ENCODE measurements at regions not wholly inside any gene's neighbourhood (a gene's known extent, or its start where the extent isn't known, plus 50 kb on each side); places are given as distances from the start of the nearest gene placed in this dataset.

- no peaks in the 10 kb centered on the region for H3K36me3 ChIP-seq (ENCODE audit: low read depth)
- H3K4me1 ChIP-seq (ENCODE audit: insufficient read depth, poor library complexity, severe bottlenecking), result no peaks in the 10 kb centered on the region
- no peak overlapping the region for H3K4me3 ChIP-seq (ENCODE audit: severe bottlenecking)
- peaks cover 6% of the 10 kb centered on the region for H3K27me3 ChIP-seq (ENCODE audit: insufficient read depth, poor library complexity, severe bottlenecking)
- no peak for TF ChIP-seq CTCF (IDR thresholded peaks at IDR 0.05; ENCODE audit: poor library complexity, severe bottlenecking)
- H3K9me3 ChIP-seq (ENCODE audit: severe bottlenecking), result no peaks in the 10 kb centered on the region
- no peak for DNase-seq (ENCODE audit: low spot score)
- no peak for ATAC-seq (ENCODE audit: low read depth)
- H3K27ac ChIP-seq (ENCODE audit: poor library complexity, severe bottlenecking), result no peak overlapping the region
Observed at GRCh38 chr6:41455410-41455809, 90.8 kb upstream of the FOXP4 start.

DNA sequence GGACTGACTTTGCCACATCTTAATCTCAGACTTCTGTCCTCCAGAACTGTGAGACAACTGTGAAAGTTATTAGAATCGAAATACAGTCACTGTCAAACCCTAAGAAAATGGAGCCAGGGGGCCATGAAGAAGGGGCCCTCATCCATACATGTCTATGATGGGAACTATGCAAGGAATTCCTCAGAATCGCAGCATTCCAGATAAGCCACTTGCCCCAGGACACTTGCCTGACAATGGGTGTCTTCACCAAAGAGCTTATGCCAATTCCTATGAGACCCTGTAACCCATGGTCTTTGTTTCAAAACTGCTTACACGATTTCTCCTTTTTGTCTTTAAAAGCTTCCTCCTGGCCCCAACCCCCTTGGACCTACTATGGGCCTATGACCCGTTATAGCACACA is 90.4 kb upstream of the FOXP4 start:
- ATAC-seq (ENCODE audit: low read depth), result no peak
- H3K9me3 ChIP-seq (ENCODE audit: severe bottlenecking), result no peaks in the 10 kb centered on the region
- no peak for DNase-seq (ENCODE audit: low spot score)
- no peak overlapping the region for H3K27ac ChIP-seq (ENCODE audit: poor library complexity, severe bottlenecking)
- H3K27me3 ChIP-seq (ENCODE audit: insufficient read depth, poor library complexity, severe bottlenecking), result peaks cover 6% of the 10 kb centered on the region
- no peak overlapping the region for H3K4me3 ChIP-seq (ENCODE audit: severe bottlenecking)
- no peaks in the 10 kb centered on the region for H3K4me1 ChIP-seq (ENCODE audit: insufficient read depth, poor library complexity, severe bottlenecking)
- no peak for TF ChIP-seq CTCF (IDR thresholded peaks at IDR 0.05; ENCODE audit: poor library complexity, severe bottlenecking)
- no peaks in the 10 kb centered on the region for H3K36me3 ChIP-seq (ENCODE audit: low read depth)

DNA sequence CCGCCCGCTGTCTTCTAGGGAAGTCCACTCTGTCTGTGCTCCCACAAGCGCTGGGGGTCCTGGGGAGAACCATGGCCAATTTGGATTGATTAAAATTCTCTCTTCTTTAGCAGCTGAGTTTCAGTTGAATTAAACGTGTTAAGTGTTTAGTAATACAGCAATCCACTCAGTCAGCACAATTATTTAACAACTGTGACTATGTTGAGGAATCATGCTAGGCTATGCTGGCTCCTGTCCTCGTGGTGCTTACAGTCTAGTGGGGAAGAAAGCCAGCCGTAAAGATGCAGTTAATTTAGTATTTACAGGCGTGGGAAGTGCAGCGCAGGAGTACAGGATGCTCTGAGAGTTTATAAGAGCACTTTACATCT is 88.9 kb upstream of the FOXP4 start:
- Histone ChIP-seq H3K9me3 (ENCODE audit: severe bottlenecking) (no peaks in the 10 kb centered on the region), H3K27me3 (ENCODE audit: insufficient read depth, poor library complexity, severe bottlenecking) (peaks cover 6% of the 10 kb centered on the region), H3K36me3 (ENCODE audit: low read depth) (no peaks in the 10 kb centered on the region), H3K27ac (ENCODE audit: poor library complexity, severe bottlenecking) (no peak overlapping the region), H3K4me3 (ENCODE audit: severe bottlenecking) (no peak overlapping the region), H3K4me1 (ENCODE audit: insufficient read depth, poor library complexity, severe bottlenecking) (no peaks in the 10 kb centered on the region)
- ATAC-seq (ENCODE audit: low read depth) (no peak), DNase-seq (ENCODE audit: low spot score) (no peak)
- TF ChIP-seq CTCF (IDR thresholded peaks at IDR 0.05; ENCODE audit: poor library complexity, severe bottlenecking), result no peak

- no peaks in the 10 kb centered on the region for H3K4me1 ChIP-seq (ENCODE audit: insufficient read depth, poor library complexity, severe bottlenecking)
- peaks cover 6% of the 10 kb centered on the region for H3K27me3 ChIP-seq (ENCODE audit: insufficient read depth, poor library complexity, severe bottlenecking)
- no peaks in the 10 kb centered on the region for H3K9me3 ChIP-seq (ENCODE audit: severe bottlenecking)
- no peak for TF ChIP-seq CTCF (IDR thresholded peaks at IDR 0.05; ENCODE audit: poor library complexity, severe bottlenecking)
- no peak for DNase-seq (ENCODE audit: low spot score)
- no peak for ATAC-seq (ENCODE audit: low read depth)
- no peak overlapping the region for H3K4me3 ChIP-seq (ENCODE audit: severe bottlenecking)
- no peaks in the 10 kb centered on the region for H3K36me3 ChIP-seq (ENCODE audit: low read depth)
- H3K27ac ChIP-seq (ENCODE audit: poor library complexity, severe bottlenecking), result no peak overlapping the region
Observed at GRCh38 chr6:41459738-41460137, 86.4 kb upstream of the FOXP4 start.

DNA sequence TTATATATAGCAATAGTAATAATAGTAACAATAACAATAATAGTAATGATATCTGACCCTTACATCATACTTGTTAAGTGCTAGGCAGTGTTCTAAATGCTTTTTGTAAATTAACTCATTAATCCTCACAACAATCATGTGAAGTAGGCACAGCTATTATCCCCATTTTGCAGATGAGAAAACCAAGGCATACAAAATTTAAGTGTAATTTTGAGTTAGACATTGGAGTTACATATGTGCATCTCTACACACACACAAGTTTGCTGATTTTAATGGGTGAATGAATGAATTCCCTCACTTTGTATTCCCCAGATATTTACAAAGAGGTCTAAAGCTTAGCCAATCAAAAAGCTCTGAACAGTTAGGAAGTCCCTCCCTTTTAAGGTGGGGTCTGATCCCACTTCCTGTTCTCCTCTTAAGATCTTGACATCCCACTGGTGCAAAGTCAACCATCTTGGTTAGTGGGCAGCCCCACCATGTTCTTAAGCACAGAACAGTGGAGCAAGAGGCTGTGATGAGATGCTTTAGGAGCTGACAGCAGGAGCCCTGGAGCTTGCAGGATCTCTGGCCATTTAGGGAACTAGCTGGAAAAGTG is 85.3 kb upstream of the FOXP4 start:
- no peak for TF ChIP-seq CTCF (IDR thresholded peaks at IDR 0.05; ENCODE audit: poor library complexity, severe bottlenecking)
- H3K9me3 ChIP-seq (ENCODE audit: severe bottlenecking), result no peaks in the 10 kb centered on the region
- H3K4me3 ChIP-seq (ENCODE audit: severe bottlenecking), result no peak overlapping the region
- H3K36me3 ChIP-seq (ENCODE audit: low read depth), result no peaks in the 10 kb centered on the region
- H3K4me1 ChIP-seq (ENCODE audit: insufficient read depth, poor library complexity, severe bottlenecking), result no peaks in the 10 kb centered on the region
- H3K27me3 ChIP-seq (ENCODE audit: insufficient read depth, poor library complexity, severe bottlenecking), result no peaks in the 10 kb centered on the region
- no peak for DNase-seq (ENCODE audit: low spot score)
- no peak for ATAC-seq (ENCODE audit: low read depth)
- H3K27ac ChIP-seq (ENCODE audit: poor library complexity, severe bottlenecking), result no peak overlapping the region

Data from RWPE2 (cell line).